ENCODE measurements at regions not wholly inside any gene's neighbourhood (a gene's known extent, or its start where the extent isn't known, plus 50 kb on each side); places are given as distances from the start of the nearest gene placed in this dataset.

DNA sequence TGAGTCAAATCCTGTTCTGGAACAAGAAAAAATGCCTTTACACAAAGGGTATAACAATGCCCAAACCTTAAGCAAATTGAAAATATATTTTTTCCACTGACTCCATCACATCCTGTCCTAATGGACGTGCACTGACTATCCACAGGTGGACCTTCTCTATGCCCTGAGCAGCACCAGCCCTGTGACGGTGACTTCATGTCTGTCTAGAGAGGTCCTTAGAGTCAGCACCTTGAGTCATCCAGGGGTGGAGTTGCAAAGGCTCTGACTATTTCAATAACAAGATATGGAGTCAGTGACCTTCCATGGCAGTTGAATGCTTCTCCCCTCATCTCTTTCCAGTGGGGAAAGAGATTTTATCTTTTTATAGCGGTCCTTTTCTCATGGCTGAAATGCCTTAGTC is 78.0 kb downstream of the YIPF5 start:
- Histone ChIP-seq H3K36me3 (no peaks in the 10 kb centered on the region), H3K27me3 (no peaks in the 10 kb centered on the region), H3K27ac (no peak overlapping the region), H3K4me1 (peaks cover 0 to 16% of the 10 kb centered on the region in 2 donors), H3K9me3 (peaks cover 0 to 10% of the 10 kb centered on the region in 2 donors), H3K4me3 (no peak overlapping the region)
- TF ChIP-seq, protein P1, sequence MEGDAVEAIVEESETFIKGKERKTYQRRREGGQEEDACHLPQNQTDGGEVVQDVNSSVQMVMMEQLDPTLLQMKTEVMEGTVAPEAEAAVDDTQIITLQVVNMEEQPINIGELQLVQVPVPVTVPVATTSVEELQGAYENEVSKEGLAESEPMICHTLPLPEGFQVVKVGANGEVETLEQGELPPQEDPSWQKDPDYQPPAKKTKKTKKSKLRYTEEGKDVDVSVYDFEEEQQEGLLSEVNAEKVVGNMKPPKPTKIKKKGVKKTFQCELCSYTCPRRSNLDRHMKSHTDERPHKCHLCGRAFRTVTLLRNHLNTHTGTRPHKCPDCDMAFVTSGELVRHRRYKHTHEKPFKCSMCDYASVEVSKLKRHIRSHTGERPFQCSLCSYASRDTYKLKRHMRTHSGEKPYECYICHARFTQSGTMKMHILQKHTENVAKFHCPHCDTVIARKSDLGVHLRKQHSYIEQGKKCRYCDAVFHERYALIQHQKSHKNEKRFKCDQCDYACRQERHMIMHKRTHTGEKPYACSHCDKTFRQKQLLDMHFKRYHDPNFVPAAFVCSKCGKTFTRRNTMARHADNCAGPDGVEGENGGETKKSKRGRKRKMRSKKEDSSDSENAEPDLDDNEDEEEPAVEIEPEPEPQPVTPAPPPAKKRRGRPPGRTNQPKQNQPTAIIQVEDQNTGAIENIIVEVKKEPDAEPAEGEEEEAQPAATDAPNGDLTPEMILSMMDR (IDR thresholded peaks at IDR 0.05): no peak
- DNase-seq (ENCODE audit: low spot score): no peak

DNA sequence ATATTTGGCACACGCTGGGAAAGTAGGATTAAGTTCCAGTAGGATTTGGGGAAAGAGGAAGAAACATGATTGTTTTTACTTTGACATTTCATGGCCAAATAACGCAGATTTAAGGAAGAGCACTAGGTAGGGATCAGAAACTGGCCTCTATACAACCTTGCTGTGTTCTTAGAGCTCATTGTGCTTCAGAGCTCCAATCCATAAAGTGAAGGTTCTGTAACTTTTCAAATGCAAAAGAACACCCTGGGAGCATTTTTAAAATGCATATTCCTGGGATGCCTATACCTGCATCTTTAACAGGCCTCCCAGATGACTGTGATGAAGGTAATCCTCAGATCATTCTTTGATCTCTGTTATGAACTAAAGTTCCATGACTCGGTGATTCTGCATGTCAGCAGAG is 77.1 kb downstream of the YIPF5 start:
- TF ChIP-seq, protein P1 (IDR thresholded peaks at IDR 0.05): no peak
- peaks cover 0 to 10% of the 10 kb centered on the region in 2 donors for H3K9me3 ChIP-seq
- peaks cover 0 to 14% of the 10 kb centered on the region in 2 donors for H3K4me1 ChIP-seq
- no peak overlapping the region for H3K27ac ChIP-seq
- no peak overlapping the region for H3K4me3 ChIP-seq
- no peaks in the 10 kb centered on the region for H3K27me3 ChIP-seq
- DNase-seq (ENCODE audit: low spot score): no peak
- no peaks in the 10 kb centered on the region for H3K36me3 ChIP-seq

DNA sequence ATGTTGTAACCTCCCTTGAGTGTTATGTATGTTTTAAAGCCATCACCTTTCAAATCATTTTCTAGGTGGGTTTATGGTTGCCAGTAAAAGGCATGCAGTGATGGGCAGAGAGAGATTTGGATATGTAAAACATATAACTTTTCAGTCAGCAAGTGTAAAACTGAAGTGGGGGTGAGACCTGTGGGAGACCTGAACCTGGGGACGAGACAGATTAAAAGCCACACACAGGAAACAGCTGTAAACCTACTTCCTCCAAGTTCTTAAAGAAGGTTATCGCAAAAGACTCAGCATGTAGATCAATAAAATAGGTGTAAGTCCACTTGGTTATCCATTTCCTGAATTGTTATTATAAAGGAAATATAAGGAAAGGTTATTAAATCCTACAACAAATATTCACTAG is 76.6 kb downstream of the YIPF5 start:
- peaks cover 0 to 10% of the 10 kb centered on the region in 2 donors for H3K9me3 ChIP-seq
- DNase-seq (ENCODE audit: low spot score): no peak
- H3K4me1 ChIP-seq: peaks cover 0 to 9% of the 10 kb centered on the region in 2 donors
- H3K27me3 ChIP-seq: no peaks in the 10 kb centered on the region
- no peak overlapping the region for H3K4me3 ChIP-seq
- TF ChIP-seq, protein P1 (IDR thresholded peaks at IDR 0.05): no peak
- no peak overlapping the region for H3K27ac ChIP-seq
- H3K36me3 ChIP-seq: no peaks in the 10 kb centered on the region

DNA sequence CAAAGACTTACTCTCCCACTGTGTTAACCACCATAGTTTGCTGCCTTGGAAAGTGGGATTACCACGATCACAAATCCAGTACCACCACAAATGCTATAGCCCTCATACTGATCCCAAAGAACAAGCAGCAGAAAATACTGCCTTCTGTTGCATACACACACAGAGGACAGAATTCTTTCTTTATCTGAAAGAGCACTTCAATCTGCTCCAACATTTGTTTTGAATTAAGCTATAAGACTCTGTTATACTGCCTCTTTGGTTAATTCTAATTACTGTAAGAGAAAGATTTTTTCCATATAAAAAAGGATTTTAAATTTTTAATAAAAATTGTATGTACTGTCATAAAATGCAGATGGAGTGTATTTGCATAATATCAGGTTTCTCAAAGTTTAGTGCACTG is 69.8 kb downstream of the YIPF5 start:
- Histone ChIP-seq H3K4me1 (no peaks in the 10 kb centered on the region), H3K27me3 (no peaks in the 10 kb centered on the region), H3K9me3 (peaks cover 0 to 6% of the 10 kb centered on the region in 2 donors), H3K27ac (no peak overlapping the region), H3K4me3 (no peak overlapping the region), H3K36me3 (no peaks in the 10 kb centered on the region)
- TF ChIP-seq, protein P1 (IDR thresholded peaks at IDR 0.05): no peak
- DNase-seq (ENCODE audit: low spot score): no peak

DNA sequence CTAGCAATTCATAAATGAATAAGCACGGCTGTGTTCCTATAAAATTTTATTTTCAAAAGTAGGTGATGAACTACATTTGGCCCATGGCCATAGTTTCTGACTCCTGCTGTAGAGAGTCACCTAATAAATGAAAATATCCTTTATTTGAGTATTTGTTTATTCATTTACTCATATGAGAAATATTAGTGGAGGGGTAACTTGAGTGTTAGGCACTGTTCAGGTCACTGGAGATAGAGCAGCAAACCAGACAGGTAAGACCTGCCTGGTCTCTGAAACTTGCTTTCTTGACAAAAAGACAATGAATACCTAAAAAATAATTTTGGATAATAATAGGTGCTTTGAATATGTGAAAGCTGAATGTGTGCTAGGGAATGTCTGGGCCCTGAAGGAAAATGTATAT is 68.8 kb downstream of the YIPF5 start:
- H3K36me3 ChIP-seq: no peaks in the 10 kb centered on the region

DNA sequence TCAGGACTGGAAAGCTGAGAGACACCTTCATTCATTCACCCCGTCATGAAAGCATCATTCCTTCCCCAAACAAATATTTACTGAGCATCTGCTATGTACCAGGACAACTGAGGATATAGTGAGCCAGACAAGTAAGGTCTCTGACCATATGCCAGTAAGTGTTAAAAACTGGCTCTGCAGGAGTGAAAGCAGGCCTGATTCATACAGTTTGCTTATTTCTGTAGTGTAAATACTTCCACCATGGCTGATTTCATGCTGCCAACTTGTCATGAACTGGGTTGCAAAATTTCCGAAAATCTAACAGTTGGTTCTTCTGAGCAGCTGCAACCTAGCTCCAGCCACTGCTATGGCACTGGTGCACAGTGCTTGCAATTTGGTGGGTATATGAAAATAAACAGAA is 68.1 kb downstream of the YIPF5 start:
- Histone ChIP-seq H3K4me3 (no peak overlapping the region), H3K4me1 (no peaks in the 10 kb centered on the region), H3K36me3 (no peaks in the 10 kb centered on the region), H3K27me3 (no peaks in the 10 kb centered on the region), H3K27ac (no peak overlapping the region), H3K9me3 (no peaks in the 10 kb centered on the region)
- no peak for DNase-seq (ENCODE audit: low spot score)
- TF ChIP-seq, protein P1 (IDR thresholded peaks at IDR 0.05): no peak

More for the DNA sequence above, 68.8 kb downstream of the YIPF5 start:
- DNase-seq (ENCODE audit: low spot score): no peak
- no peaks in the 10 kb centered on the region for H3K9me3 ChIP-seq
- no peaks in the 10 kb centered on the region for H3K27me3 ChIP-seq
- H3K4me3 ChIP-seq: no peak overlapping the region
- TF ChIP-seq, protein P1 (IDR thresholded peaks at IDR 0.05): no peak
- H3K27ac ChIP-seq: no peak overlapping the region
- no peaks in the 10 kb centered on the region for H3K4me1 ChIP-seq
